SW480 (cell line): ENCODE measurements at regions not wholly inside any gene's neighbourhood (a gene's known extent, or its start where the extent isn't known, plus 50 kb on each side); places are given as distances from the start of the nearest gene placed in this dataset.

ENCODE experiments used
- DNase-seq: peaks from one replicate; pipeline ENCODE4 v3.0.0-alpha.2; 2016; ENCODE audit warnings: low spot score

- DNase-seq = no peak
Measured at GRCh38 chr9:88034964-88035363, 60.6 kb upstream of the CDK20 start.

DNA sequence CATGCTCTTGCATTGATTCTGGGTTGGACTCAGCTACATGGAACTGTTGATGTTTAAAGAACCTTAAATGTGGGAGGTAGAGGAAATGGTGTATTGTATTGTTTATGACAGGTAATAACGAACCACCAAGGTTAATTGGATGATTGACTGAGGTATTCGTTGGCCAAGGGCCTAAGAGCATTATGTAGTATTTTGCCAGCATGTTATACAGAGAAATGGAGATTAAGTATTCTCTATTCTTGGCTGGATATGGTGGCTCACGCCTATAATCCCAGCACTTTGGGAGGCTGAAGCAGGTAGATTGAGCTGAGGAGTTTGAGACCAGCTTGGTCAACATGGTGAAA is 59.0 kb upstream of the CDK20 start:
- no peak for DNase-seq

- no peak for DNase-seq
Measured at GRCh38 chr9:88028338-88028737, 54.0 kb upstream of the CDK20 start.

DNA sequence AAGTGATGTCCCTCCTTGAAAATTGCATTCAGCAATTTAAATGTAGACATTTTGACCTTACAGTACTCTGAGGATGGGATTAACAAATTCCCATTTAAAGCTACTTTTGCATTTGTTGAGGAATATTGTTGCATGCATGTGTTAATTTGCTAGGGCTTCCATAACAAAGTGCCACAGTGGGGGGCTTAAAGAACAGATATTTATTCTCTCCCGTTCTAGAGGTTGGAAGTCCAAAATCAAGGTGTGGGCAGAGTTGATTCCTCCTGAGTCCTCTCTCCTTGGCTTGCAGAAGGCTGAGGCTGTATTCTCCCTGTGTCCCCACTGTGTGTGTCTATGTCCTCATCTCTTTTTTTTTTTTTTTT is 51.8 kb upstream of the CDK20 start:
- no peak for DNase-seq

GRCh38 chr9:88025411-88026117 is 51.2 kb upstream of the CDK20 start:
- DNase-seq = no peak

DNA sequence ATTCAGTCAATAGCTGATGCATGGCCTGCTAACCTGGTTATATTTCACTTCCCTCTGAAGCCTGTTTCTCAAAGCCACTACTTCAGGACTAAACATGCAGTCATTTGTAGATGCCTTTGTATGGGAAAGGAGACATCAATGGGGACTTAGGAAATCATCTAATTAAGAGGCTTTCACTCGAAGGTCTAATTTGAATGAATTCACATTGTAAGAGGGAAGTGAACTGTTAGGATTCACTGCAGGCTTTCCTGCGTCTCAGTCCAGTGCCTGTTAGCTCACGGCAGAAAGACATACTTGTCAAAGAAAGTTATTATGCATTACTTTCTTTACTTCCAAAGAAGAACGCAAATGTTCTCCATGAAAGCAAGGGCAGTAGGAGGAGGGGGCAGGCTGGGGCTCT is 50.6 kb upstream of the CDK20 start:
- DNase-seq = no peak
